ENCODE measurements at regions not wholly inside any gene's neighbourhood (a gene's known extent, or its start where the extent isn't known, plus 50 kb on each side); places are given as distances from the start of the nearest gene placed in this dataset.

GRCh38 chr4:103365285-103365684 is 167.1 kb upstream of the CENPE start:
- H2AFZ ChIP-seq (ENCODE audit: low read depth, low read length): no peak overlapping the region
- ATAC-seq: no peak
- DNase-seq (ENCODE audit: extremely low read depth in 1 of 4, low spot score in 3 of 4): no peak
- H3K9me1 ChIP-seq (ENCODE audit: control insufficient read depth, insufficient read depth, low read length): no peaks in the 10 kb centered on the region
- no peak overlapping the region for H3K4me3 ChIP-seq
- H3K27ac ChIP-seq (ENCODE audit: extremely low read depth, low read depth, low read length): no peak overlapping the region
- no peak for FAIRE-seq
- no peaks in the 10 kb centered on the region for H3K36me3 ChIP-seq (ENCODE audit: control insufficient read depth, insufficient read depth, low read length)
- H4K20me1 ChIP-seq (replicated peaks; ENCODE audit: control insufficient read depth, insufficient read depth, low read length): no peaks in the 10 kb centered on the region
- no peaks in the 10 kb centered on the region for H3K27me3 ChIP-seq (ENCODE audit: control insufficient read depth in 2 of 2, insufficient read depth in 2 of 2, low read length in 2 of 2)
- BruUV-seq (replicated peaks): no TSS peak
- no peak overlapping the region for H3K4me2 ChIP-seq (ENCODE audit: insufficient read depth, low read length)
- POLR2A ChIA-PET: no interaction called here
- CTCF ChIA-PET (ENCODE audit: low intra/inter-chr PET ratio): no interaction called here
- intact Hi-C loops (cut with micrococcal nuclease): no loop called here
- no peaks in the 10 kb centered on the region for H3K79me2 ChIP-seq (ENCODE audit: control insufficient read depth, insufficient read depth, low read length)
- in situ Hi-C loops (cut with MboI): no loop called here
- 3% methylated on average over 2 of the region's 2 CpGs for WGBS (ENCODE audit: insufficient coverage, low coverage, missing lambda C conversion rate)
- no peaks in the 10 kb centered on the region for H3K9me3 ChIP-seq (replicated peaks; ENCODE audit: control insufficient read depth, insufficient read depth, low read depth, low read length)
- TF ChIP-seq CREB5 (CRISPR knock-in tag; IDR thresholded peaks at IDR 0.05): no peak
- no peak for TF ChIP-seq ZFPM2 (CRISPR knock-in tag; IDR thresholded peaks at IDR 0.05)
- no peak for TF ChIP-seq HNRNPUL1 (IDR thresholded peaks at IDR 0.05; ENCODE audit: low read length)
- TF ChIP-seq E2F1 (CRISPR knock-in tag; IDR thresholded peaks at IDR 0.05): no peak
- no peak for TF ChIP-seq ZBTB5 (IDR thresholded peaks at IDR 0.05)
- no peak for TF ChIP-seq E2F4 (CRISPR knock-in tag; IDR thresholded peaks at IDR 0.05; ENCODE audit: low read depth)
- TF ChIP-seq ZSCAN29 (IDR thresholded peaks at IDR 0.05): no peak
- no peak for TF ChIP-seq ZNF324 (CRISPR knock-in tag; IDR thresholded peaks at IDR 0.05)
- TF ChIP-seq EZH2 (IDR thresholded peaks at IDR 0.05; ENCODE audit: borderline replicate concordance, low read depth, low read length): no peak
- no peak for TF ChIP-seq ZNF77 (CRISPR knock-in tag; IDR thresholded peaks at IDR 0.05)
- TF ChIP-seq NCOA1 (IDR thresholded peaks at IDR 0.05; ENCODE audit: low read depth): no peak
- no peaks in the 10 kb centered on the region for H3K4me1 ChIP-seq (replicated peaks in 1 of 2; ENCODE audit: control insufficient read depth in 2 of 2, insufficient read depth in 2 of 2, low read length in 2 of 2)
- no peak overlapping the region for H3K9ac ChIP-seq (ENCODE audit: insufficient read depth in 1 of 2, low read depth in 2 of 2, low read length in 2 of 2)

Measured in K562 (cell line).